NB4 (cell line): ENCODE measurements at regions not wholly inside any gene's neighbourhood (a gene's known extent, or its start where the extent isn't known, plus 50 kb on each side); places are given as distances from the start of the nearest gene placed in this dataset.
"Not testable (repeated sequence)": the region's sequence is repeated elsewhere in the genome, so short reads cannot be mapped to it uniquely, and the experiment has no call there.

Experiments used
- CTCF ChIP-seq: IDR thresholded peaks from one replicate; pipeline ENCODE4 v1.5.1; 2012; ENCODE audit warnings: low read depth, low read length
- MAX ChIP-seq: IDR thresholded peaks from 2 replicates; pipeline ENCODE4 v1.6.1; 2011; ENCODE audit warnings: low read depth, low read length
- POLR2A ChIP-seq: IDR thresholded peaks from 2 replicates; pipeline ENCODE4 v1.6.1; 2011; ENCODE audit warnings: mild to moderate bottlenecking; ENCODE audit not compliant: insufficient read length; ENCODE audit errors: extremely low read depth

GRCh38 chrX:145436211-145436610, 188.9 kb downstream of the SPANXN1 start:
- not testable (repeated sequence) for TF ChIP-seq POLR2A, CTCF, MAX
